ENCODE measurements at regions not wholly inside any gene's neighbourhood (a gene's known extent, or its start where the extent isn't known, plus 50 kb on each side); places are given as distances from the start of the nearest gene placed in this dataset.

DNA sequence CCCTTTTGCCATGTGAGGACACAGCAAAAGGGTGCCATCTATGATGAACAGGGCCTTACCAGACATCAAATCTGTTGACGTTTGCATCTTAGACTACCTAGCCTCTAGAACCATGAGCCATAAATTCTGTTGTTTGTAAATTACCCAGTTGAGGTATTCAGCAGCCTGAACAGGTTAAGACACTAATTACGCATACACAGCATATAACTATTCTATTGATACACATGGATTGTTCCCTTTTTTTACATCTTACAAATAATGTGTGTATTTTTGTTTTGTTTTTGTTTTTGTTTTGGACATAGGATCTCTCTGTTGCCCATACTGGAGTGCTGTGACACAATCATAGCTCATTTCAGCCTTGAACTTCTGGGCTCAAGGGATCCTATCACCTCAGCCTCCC is 255.5 kb downstream of the OPA1 start:
- TF ChIP-seq, protein P1, sequence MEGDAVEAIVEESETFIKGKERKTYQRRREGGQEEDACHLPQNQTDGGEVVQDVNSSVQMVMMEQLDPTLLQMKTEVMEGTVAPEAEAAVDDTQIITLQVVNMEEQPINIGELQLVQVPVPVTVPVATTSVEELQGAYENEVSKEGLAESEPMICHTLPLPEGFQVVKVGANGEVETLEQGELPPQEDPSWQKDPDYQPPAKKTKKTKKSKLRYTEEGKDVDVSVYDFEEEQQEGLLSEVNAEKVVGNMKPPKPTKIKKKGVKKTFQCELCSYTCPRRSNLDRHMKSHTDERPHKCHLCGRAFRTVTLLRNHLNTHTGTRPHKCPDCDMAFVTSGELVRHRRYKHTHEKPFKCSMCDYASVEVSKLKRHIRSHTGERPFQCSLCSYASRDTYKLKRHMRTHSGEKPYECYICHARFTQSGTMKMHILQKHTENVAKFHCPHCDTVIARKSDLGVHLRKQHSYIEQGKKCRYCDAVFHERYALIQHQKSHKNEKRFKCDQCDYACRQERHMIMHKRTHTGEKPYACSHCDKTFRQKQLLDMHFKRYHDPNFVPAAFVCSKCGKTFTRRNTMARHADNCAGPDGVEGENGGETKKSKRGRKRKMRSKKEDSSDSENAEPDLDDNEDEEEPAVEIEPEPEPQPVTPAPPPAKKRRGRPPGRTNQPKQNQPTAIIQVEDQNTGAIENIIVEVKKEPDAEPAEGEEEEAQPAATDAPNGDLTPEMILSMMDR (conservative IDR thresholded peaks at IDR 0.05; ENCODE audit: control insufficient read depth, insufficient read depth, low read depth, low read length) = no peak
- H3K4me3 ChIP-seq (ENCODE audit: control insufficient read depth, low read depth, low read length) = no peak overlapping the region
- no peak for DNase-seq (ENCODE audit: low read depth)

DNA sequence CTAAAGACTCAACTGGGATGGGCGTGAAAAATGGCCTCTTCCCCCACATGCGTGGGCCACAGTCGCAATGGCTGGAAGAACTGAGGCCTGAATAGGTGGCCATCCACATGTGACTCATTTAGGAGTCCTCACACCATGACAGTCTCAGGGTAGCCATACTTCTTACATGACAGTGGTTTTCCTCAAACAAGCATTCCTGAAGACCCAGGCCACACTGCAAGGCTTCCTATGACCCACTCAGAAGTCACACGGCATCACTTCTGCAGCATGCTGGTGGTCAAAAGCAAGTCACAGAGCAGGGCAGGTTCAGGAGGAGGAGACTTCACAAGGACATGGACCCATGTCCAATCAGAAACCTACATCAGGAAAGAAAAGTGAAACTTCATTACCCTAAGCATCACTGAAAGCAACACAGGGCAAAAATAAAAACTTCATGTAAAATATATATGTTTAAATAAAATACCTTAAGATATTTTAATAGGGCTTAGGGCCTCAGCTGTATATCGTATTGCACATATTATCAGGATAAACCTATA is 257.1 kb downstream of the OPA1 start:
- no peak for DNase-seq (ENCODE audit: low read depth)
- H3K4me3 ChIP-seq (ENCODE audit: control insufficient read depth, low read depth, low read length) = no peak overlapping the region
- TF ChIP-seq, protein P1 (conservative IDR thresholded peaks at IDR 0.05; ENCODE audit: control insufficient read depth, insufficient read depth, low read depth, low read length) = no peak

DNA sequence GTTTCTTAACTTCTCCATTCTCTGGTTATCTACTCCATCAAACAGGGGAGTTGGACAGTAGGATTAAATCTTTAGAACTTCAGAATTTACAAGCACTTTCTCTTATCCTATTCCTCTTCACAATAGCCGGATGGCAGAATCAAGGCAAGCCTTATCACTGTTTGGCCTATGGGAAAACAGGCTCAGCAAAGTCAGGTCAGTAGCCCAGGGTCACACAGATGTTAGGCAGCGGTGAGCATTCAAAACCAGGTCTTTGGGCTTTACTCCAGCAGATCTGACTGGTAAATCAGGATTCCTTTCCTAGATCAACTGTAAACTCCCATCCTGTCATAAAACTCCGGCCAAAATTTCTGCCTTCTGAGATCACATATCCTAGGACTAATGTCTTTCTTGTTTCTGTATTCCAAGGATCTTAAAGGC is 258.4 kb downstream of the OPA1 start:
- TF ChIP-seq, protein P1 (conservative IDR thresholded peaks at IDR 0.05; ENCODE audit: control insufficient read depth, insufficient read depth, low read depth, low read length) = no peak

DNA sequence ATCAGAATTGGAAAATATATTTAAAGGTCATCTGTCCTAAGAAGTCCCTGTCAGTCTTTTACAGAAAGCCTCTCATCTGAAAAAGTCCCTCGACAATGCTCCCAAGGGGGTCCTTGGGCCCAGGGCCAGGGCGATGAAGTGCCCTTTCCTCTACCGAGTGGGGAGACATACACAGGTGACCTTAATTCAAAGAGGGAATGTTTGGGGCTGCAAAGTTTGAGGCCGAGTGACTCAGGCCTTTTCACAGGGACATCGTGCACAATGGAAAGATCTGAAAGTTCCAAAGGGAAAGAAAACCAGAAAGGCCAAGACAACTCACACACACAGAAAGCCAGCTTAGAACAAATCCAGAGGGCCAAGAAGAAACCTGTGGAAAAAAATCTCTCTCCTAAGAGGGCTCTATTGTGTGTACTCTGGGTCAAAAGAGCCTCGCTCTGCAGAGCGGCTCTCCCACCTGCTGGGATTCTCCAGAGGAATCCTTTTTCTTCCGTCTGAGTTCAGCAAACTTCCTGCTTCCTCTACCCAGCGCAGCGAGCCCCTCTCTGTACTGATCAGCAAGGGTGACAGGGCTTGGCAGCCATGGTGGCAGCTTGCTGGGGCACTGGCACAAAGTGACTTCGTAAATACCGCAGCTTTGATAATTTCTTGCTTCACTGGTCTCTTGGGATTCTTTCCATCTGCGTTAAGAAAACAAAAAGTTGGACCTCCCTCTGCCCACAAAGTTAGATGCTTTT is 259.1 kb downstream of the OPA1 start:
- TF ChIP-seq, protein P1 (conservative IDR thresholded peaks at IDR 0.05; ENCODE audit: control insufficient read depth, insufficient read depth, low read depth, low read length) = no peak
- no peak for DNase-seq (ENCODE audit: low read depth)
- H3K4me3 ChIP-seq (ENCODE audit: control insufficient read depth, low read depth, low read length) = no peak overlapping the region

More for the DNA sequence above, 258.4 kb downstream of the OPA1 start:
- DNase-seq (ENCODE audit: low read depth) = no peak
- no peak overlapping the region for H3K4me3 ChIP-seq (ENCODE audit: control insufficient read depth, low read depth, low read length)

DNA sequence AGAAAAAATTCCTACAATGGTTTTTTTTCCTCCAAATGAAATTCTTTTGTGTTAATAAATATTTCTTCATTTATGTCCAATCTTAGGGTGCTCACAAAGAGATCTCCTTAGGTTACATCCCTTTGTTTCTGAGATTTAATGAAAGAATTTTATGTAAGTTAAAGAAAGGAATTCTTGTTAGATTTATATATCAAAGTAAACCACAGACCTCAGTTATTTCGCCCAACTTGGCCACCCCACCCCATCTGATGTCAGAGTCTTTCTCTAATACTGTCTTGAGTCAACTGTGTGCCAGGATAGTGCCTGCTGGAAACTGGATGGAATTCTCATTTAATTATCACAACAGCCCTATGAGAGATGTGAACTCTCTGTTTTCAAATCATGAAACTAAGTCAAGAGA is 259.9 kb downstream of the OPA1 start:
- DNase-seq (ENCODE audit: low read depth) = no peak
- TF ChIP-seq, protein P1 (conservative IDR thresholded peaks at IDR 0.05; ENCODE audit: control insufficient read depth, insufficient read depth, low read depth, low read length) = no peak
- no peak overlapping the region for H3K4me3 ChIP-seq (ENCODE audit: control insufficient read depth, low read depth, low read length)

DNA sequence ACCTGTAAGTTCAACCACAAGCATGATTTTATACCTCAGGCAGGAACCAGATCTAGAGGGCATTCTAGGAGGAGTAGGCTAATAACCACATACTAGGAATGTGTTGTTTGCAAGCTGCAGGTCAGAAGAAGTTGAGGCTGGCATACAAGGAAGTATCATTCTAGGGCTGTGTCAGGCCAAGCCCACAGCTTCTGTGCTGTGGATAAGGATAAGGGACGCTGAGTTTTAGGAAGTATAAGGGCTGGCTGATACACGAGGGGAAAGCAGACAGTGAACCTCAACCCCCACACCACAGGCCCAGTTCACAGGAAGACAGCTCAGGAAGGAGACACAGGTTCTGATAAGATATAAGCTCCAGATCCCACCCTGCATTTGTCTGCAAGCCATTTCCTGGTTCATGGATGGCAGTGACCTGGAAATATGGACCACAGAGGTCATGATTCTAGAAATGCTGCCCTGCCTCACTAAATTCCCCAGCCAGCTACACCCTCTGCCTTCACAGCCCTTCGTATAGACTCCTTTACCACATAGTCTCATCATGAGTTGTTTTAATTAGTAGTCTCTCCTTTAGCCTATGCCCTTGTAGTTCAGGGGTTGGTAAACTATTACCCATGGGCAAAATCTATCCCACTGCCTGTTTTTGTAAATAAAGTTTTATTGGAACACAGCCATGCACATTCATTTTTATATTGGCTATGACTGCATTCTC is 260.7 kb downstream of the OPA1 start:
- H3K4me3 ChIP-seq (ENCODE audit: control insufficient read depth, low read depth, low read length) = no peak overlapping the region
- DNase-seq (ENCODE audit: low read depth) = no peak
- TF ChIP-seq, protein P1 (conservative IDR thresholded peaks at IDR 0.05; ENCODE audit: control insufficient read depth, insufficient read depth, low read depth, low read length) = no peak

Data from fibroblast of mammary gland (primary cell).